ENCODE measurements at regions not wholly inside any gene's neighbourhood (a gene's known extent, or its start where the extent isn't known, plus 50 kb on each side); places are given as distances from the start of the nearest gene placed in this dataset.

- Histone ChIP-seq H3K36me3 (ENCODE audit: low read depth) (no peaks in the 10 kb centered on the region), H3K4me1 (ENCODE audit: low read depth) (no peaks in the 10 kb centered on the region), H3K9me3 (no peaks in the 10 kb centered on the region), H3K4me3 (no peak overlapping the region)
- no peak for TF ChIP-seq CTCF (IDR thresholded peaks at IDR 0.05)
- intact Hi-C loops (cut with DNase I, micrococcal nuclease), result no loop called here
- no peak for DNase-seq
- no peak for ATAC-seq
These were observed 1592.6 kb downstream of the GRIK2 start for GRCh38 chr6:102986086-102986485.

GRCh38 chr6:102984357-102984756 is 1590.8 kb downstream of the GRIK2 start:
- TF ChIP-seq CTCF (IDR thresholded peaks at IDR 0.05), result no peak
- ATAC-seq (no peak), DNase-seq (no peak)
- Histone ChIP-seq H3K4me1 (ENCODE audit: low read depth) (no peaks in the 10 kb centered on the region), H3K4me3 (no peak overlapping the region), H3K36me3 (ENCODE audit: low read depth) (no peaks in the 10 kb centered on the region), H3K9me3 (no peaks in the 10 kb centered on the region)
- intact Hi-C loops (cut with DNase I, micrococcal nuclease), result no loop called here

GRCh38 chr6:102981490-102982015 is 1588.0 kb downstream of the GRIK2 start:
- no peak for TF ChIP-seq CTCF (IDR thresholded peaks at IDR 0.05)
- no peak for DNase-seq
- H3K9me3 ChIP-seq, result no peaks in the 10 kb centered on the region
- no peaks in the 10 kb centered on the region for H3K36me3 ChIP-seq (ENCODE audit: low read depth)
- no peak overlapping the region for H3K4me3 ChIP-seq
- no peak for ATAC-seq
- intact Hi-C loops (cut with DNase I, micrococcal nuclease), result no loop called here
- no peaks in the 10 kb centered on the region for H3K4me1 ChIP-seq (ENCODE audit: low read depth)

- ATAC-seq, result no peak
- Histone ChIP-seq H3K4me3 (no peak overlapping the region), H3K9me3 (no peaks in the 10 kb centered on the region), H3K36me3 (ENCODE audit: low read depth) (no peaks in the 10 kb centered on the region), H3K4me1 (ENCODE audit: low read depth) (no peaks in the 10 kb centered on the region)
- intact Hi-C loops (cut with DNase I, micrococcal nuclease), result no loop called here
- no peak for TF ChIP-seq CTCF (IDR thresholded peaks at IDR 0.05)
- no peak for DNase-seq
These were observed 1587.4 kb downstream of the GRIK2 start for GRCh38 chr6:102980951-102981350.

GRCh38 chr6:102961902-102962301 is 1568.4 kb downstream of the GRIK2 start:
- Histone ChIP-seq H3K36me3 (ENCODE audit: low read depth) (no peaks in the 10 kb centered on the region), H3K4me1 (ENCODE audit: low read depth) (no peaks in the 10 kb centered on the region), H3K4me3 (no peak overlapping the region), H3K9me3 (no peaks in the 10 kb centered on the region)
- no peak for DNase-seq
- TF ChIP-seq CTCF (IDR thresholded peaks at IDR 0.05), result no peak
- intact Hi-C loops (cut with DNase I, micrococcal nuclease), result no loop called here
- no peak for ATAC-seq

- intact Hi-C loops (cut with DNase I, micrococcal nuclease), result no loop called here
- ATAC-seq (no peak), DNase-seq (no peak)
- Histone ChIP-seq H3K36me3 (ENCODE audit: low read depth) (no peaks in the 10 kb centered on the region), H3K4me1 (ENCODE audit: low read depth) (no peaks in the 10 kb centered on the region), H3K4me3 (no peak overlapping the region), H3K9me3 (no peaks in the 10 kb centered on the region)
- no peak for TF ChIP-seq CTCF (IDR thresholded peaks at IDR 0.05)
These were observed 1557.5 kb downstream of the GRIK2 start for GRCh38 chr6:102950967-102951366.

Measured in mucosa of descending colon (tissue), 3 donors.